ENCODE measurements at regions not wholly inside any gene's neighbourhood (a gene's known extent, or its start where the extent isn't known, plus 50 kb on each side); places are given as distances from the start of the nearest gene placed in this dataset.

DNA sequence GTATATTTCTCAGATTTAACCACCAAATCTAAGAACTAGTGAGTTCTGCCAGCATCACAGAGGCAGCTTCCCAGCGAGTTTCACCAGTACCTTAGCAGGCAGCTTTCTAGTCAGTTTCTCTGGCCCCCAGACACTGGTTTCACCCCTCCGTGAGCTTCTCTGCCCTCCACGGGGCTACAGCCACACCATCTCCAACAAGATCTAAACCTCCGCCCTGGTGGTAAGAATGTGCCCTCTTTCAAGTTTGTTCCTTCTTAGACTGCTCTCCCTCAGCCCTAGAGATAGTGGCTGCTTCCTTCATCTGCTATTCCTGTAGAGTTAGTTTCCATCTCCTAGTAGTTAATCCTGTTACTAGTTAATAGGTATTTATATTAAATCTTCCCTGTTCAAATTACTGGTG lies 60.5 kb upstream of the TAB3 start:
- no peak for DNase-seq (ENCODE audit: low read depth)
- no peak for TF ChIP-seq CTCF (IDR thresholded peaks at IDR 0.05; ENCODE audit: insufficient read depth, low read length, poor library complexity, severe bottlenecking)
- Histone ChIP-seq H3K36me3 (ENCODE audit: control insufficient read depth, insufficient read depth, low read length) (no peaks in the 10 kb centered on the region), H3K4me3 (ENCODE audit: low read depth, low read length) (no peak overlapping the region), H3K27me3 (ENCODE audit: control insufficient read depth, insufficient read depth, low read length) (no peaks in the 10 kb centered on the region)

DNA sequence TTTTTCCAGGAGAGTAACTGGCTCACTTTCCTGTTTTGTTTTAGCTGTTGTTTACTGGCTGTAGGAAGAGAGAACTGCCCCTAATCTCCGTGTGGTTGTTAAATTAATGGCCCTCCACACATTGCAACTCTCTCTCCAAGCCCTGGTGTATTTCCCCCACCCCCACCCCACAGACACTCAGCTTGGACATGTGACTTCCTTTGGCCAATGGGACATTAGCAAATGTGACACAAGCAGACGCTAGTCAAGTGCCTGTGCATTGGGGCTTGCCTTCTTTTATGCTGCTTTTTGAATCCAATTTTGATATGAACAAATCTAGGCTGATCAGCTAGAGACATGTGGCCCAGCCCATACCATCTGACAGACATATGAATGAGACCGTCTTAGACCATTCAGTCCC lies 59.6 kb upstream of the TAB3 start:
- no peak for DNase-seq (ENCODE audit: low read depth)
- Histone ChIP-seq H3K4me3 (ENCODE audit: low read depth, low read length) (no peak overlapping the region), H3K36me3 (ENCODE audit: control insufficient read depth, insufficient read depth, low read length) (no peaks in the 10 kb centered on the region), H3K27me3 (ENCODE audit: control insufficient read depth, insufficient read depth, low read length) (no peaks in the 10 kb centered on the region)
- TF ChIP-seq CTCF (IDR thresholded peaks at IDR 0.05; ENCODE audit: insufficient read depth, low read length, poor library complexity, severe bottlenecking): no peak

DNA sequence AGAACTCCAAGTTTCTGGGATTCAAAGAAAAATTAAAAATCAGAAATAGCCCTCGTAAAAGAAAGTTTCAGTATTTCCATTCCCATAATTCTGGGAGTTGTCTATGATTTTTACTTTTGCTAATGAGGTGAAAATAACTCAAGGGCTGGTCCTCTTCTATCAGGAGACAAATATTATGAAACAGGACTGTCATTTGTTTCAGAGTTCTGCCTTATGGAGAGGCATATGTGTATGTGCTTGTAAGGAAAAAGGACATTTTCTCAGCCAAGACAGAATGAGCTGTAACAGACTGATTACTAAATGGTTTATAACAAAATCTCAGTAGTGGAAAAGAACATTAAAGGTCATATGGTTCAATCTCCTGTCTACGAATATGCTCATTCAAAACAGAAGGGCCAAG lies 59.0 kb upstream of the TAB3 start:
- H3K4me3 ChIP-seq (ENCODE audit: low read depth, low read length): no peak overlapping the region
- no peaks in the 10 kb centered on the region for H3K36me3 ChIP-seq (ENCODE audit: control insufficient read depth, insufficient read depth, low read length)
- no peak for DNase-seq (ENCODE audit: low read depth)
- H3K27me3 ChIP-seq (ENCODE audit: control insufficient read depth, insufficient read depth, low read length): no peaks in the 10 kb centered on the region
- TF ChIP-seq CTCF (IDR thresholded peaks at IDR 0.05; ENCODE audit: insufficient read depth, low read length, poor library complexity, severe bottlenecking): no peak

DNA sequence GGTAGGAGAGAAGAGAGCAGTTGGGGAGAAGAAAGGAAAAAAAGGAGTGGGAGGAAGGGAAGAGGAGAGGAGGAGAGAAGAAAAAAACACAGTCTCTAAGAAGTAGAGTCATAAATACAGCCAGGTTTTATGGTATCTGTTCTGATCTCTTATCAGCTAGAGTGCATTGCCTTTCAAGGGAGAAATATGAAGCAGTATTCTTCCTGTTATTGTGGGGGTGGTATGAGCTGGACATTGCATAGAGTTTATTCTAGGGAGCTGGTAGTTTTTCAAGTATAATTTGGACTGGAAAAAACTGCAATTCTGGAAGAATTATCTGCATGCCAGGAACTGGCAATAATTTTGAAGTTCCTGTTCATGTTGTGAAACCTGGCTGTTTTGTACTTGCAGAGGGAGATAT lies 54.9 kb upstream of the TAB3 start:
- no peak for TF ChIP-seq CTCF (IDR thresholded peaks at IDR 0.05; ENCODE audit: insufficient read depth, low read length, poor library complexity, severe bottlenecking)
- no peaks in the 10 kb centered on the region for H3K27me3 ChIP-seq (ENCODE audit: control insufficient read depth, insufficient read depth, low read length)
- no peaks in the 10 kb centered on the region for H3K36me3 ChIP-seq (ENCODE audit: control insufficient read depth, insufficient read depth, low read length)
- DNase-seq (ENCODE audit: low read depth): no peak
- H3K4me3 ChIP-seq (ENCODE audit: low read depth, low read length): no peak overlapping the region

- no peaks in the 10 kb centered on the region for H3K27me3 ChIP-seq (ENCODE audit: control insufficient read depth, insufficient read depth, low read length)
- no peak for TF ChIP-seq CTCF (IDR thresholded peaks at IDR 0.05; ENCODE audit: insufficient read depth, low read length, poor library complexity, severe bottlenecking)
- H3K4me3 ChIP-seq (ENCODE audit: low read depth, low read length): no peak overlapping the region
- no peaks in the 10 kb centered on the region for H3K36me3 ChIP-seq (ENCODE audit: control insufficient read depth, insufficient read depth, low read length)
- DNase-seq (ENCODE audit: low read depth): no peak
These were observed 52.8 kb upstream of the TAB3 start for GRCh38 chrX:30941898-30942297.

- H3K27me3 ChIP-seq (ENCODE audit: control insufficient read depth, insufficient read depth, low read length): no peaks in the 10 kb centered on the region
- H3K4me3 ChIP-seq (ENCODE audit: low read depth, low read length): no peak overlapping the region
- no peak for DNase-seq (ENCODE audit: low read depth)
- TF ChIP-seq CTCF (IDR thresholded peaks at IDR 0.05; ENCODE audit: insufficient read depth, low read length, poor library complexity, severe bottlenecking): no peak
- no peaks in the 10 kb centered on the region for H3K36me3 ChIP-seq (ENCODE audit: control insufficient read depth, insufficient read depth, low read length)
These were observed 50.9 kb upstream of the TAB3 start for GRCh38 chrX:30939928-30940327.

Measured in kidney epithelial cell (primary cell).